Activated T-cell treated with anti-CD3 and anti-CD28 coated beads for 4 hours (primary cell): ENCODE measurements at regions not wholly inside any gene's neighbourhood (a gene's known extent, or its start where the extent isn't known, plus 50 kb on each side); places are given as distances from the start of the nearest gene placed in this dataset.
"Not testable (repeated sequence)": the region's sequence is repeated elsewhere in the genome, so short reads cannot be mapped to it uniquely, and the experiment has no call there.

Experiments used
- DNase-seq: peaks from one replicate; pipeline ENCODE4 v3.0.0-alpha.2; 2020

GRCh38 chr13:44845281-44846058, 143.8 kb downstream of the NUFIP1 start:
- DNase-seq = not testable (repeated sequence)

DNA sequence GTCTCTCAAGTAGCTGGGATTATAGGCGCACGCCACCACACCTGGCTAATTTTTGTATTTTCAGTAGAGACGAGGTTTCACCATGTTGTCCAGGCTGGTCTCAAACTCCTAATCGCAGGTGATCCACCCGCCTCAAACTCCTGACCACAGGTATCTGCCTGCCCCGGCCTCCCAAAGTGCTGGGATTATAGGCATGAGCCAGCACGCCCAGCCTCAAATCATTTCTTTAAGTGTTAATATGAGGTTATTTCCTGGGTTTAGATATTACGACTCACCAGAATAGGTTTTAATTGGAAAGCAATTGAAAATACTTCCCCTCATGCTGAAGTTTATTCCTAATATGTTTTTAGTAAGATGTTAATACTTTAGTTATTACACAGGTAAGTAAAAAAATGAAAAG, 144.5 kb downstream of the NUFIP1 start:
- DNase-seq = no peak

GRCh38 chr13:44843403-44843802, 145.9 kb downstream of the NUFIP1 start:
- DNase-seq = no peak

DNA sequence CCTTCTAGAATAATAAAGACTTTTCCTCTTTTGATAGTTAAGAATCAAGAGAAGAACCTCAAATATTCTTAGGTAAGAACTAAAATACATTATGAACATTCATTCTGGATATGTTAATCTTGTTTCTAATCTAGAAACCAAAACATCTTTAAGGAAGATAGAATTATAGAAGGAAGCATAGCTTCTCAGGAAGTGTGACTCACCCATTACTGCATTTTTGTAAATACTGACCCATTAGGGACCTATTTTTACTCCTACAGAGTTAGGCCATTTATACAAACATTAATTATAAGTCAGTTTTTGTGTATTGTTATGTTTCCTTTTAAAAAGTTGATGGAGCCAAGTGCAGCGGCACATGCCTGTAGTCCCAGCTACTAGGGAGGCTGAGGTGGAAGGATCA, 147.1 kb downstream of the NUFIP1 start:
- no peak for DNase-seq

- no peak for DNase-seq
These were observed 149.1 kb downstream of the NUFIP1 start for GRCh38 chr13:44840131-44840530.

- no peak for DNase-seq
These were observed 152.0 kb downstream of the NUFIP1 start for GRCh38 chr13:44837250-44837649.

DNA sequence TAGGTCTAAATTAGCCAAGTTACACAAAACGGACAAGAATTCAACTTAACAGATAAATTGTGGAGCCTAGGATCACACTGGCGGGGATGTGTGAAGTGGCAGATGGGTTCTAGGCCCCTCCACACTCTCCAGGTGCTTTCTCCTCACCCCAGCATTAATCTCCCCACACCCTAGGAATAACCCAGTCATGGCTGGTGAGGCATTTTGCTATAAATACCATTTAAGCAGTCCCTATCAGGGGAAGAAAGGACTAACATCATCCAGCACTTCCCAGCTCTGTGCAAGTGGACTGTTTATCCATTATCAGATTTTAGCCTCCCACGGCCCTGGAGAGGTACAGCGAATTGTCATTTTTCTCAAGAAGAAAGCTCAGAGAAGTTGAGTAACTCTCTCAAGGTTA, 154.9 kb downstream of the NUFIP1 start:
- no peak for DNase-seq

GRCh38 chr13:44833626-44834025, 155.6 kb downstream of the NUFIP1 start:
- no peak for DNase-seq

DNA sequence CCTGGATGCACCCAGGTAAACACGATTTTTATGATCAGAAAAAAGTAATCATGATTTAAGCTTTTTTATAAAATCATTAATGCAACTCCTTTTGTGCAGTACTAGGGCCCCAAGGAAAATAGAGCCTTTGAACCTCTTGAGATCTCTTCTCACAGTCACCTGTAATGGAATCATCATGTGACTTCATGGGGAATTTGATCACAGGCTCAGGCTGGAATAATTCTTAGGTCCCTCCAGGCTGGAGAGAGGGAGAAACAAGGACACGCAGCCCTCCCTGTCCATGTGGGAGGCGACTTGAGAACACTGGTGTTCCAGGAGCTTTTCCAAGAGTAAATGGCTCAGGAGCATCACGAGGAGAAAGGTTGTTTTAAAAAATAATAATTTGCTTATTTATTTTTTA, 156.1 kb downstream of the NUFIP1 start:
- no peak for DNase-seq

DNA sequence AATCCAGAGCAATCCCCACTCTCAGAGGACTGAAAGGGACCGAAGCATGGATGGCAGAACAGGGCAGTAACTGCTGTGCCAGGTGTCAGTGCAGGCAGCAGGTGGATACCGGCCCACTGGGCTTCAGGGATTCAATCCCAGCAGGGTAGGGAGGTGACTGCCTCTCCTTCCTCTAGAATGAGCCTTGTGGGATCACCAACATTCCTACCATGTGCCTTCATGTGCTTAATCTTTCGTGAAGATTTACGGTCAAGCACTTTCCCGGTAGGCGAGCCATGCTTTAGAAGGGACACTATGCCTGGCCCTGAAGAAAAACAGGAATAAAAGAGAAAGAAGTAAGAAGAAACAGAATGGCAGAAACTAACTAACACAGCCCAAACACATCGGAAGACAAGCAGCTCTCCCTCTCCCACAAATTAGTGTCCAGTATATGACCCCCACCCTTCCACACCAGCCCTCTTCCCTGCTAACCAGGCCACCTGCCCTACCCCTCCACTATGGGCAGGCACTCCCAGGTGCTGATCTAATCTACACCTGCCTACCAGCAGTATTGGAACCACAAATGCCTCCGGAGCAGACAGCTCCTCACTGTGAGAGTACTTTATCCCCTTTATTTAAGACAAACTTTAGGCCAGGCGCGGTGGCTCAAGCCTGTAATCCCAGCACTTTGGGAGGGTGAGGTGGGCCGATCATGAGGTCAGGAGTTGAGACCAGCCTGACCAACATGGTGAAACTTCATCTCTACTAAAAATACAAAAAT, 162.5 kb downstream of the NUFIP1 start:
- no peak for DNase-seq

- DNase-seq = no peak
These were observed 163.3 kb downstream of the NUFIP1 start for GRCh38 chr13:44825953-44826352.

DNA sequence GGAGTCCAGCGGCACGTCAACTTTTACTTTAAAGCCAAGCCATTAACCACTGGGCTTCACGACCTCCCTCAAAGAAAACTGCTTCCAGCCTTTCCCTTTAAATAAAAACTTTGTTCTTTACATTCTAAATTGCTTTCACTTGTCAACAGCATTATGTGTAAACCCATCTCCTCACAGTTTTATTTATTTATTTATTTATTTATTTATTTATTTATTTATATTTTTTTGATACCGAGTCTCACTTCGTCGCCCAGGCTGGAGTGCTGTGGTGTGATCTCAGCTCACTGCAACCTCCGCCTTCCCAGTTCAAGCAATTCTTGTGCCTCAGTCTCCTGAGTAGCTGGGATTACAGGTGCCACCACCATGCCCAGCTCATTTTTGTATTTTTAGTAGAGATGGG, 165.7 kb downstream of the NUFIP1 start:
- not testable (repeated sequence) for DNase-seq

DNA sequence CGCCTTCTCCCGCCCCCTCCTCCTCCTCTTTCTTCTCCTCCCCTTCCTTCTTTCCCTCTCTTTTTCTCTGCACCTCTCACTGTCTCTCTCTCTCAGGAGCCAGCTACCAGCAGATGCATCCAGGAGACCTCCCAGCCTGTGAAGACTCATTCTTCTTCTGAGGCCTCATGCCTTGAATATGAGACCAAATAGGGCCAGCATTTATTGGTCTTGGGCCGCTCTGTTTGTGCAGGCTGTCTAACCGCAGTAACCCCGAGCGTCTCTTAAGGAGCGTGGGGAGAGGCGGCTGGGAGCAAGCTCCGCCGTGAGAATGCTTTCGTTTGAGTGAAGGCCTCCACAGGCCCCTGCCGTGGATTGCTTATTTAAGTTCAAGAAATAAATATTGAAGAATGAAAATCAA, 167.0 kb downstream of the NUFIP1 start:
- DNase-seq = no peak

- no peak for DNase-seq
These were observed 169.5 kb downstream of the NUFIP1 start for GRCh38 chr13:44819772-44820171.

- DNase-seq = no peak
These were observed 170.0 kb downstream of the NUFIP1 start for GRCh38 chr13:44819245-44819644.

GRCh38 chr13:44818428-44818827, 170.8 kb downstream of the NUFIP1 start:
- DNase-seq = no peak

GRCh38 chr13:44818016-44818415, 171.3 kb downstream of the NUFIP1 start:
- DNase-seq = no peak

DNA sequence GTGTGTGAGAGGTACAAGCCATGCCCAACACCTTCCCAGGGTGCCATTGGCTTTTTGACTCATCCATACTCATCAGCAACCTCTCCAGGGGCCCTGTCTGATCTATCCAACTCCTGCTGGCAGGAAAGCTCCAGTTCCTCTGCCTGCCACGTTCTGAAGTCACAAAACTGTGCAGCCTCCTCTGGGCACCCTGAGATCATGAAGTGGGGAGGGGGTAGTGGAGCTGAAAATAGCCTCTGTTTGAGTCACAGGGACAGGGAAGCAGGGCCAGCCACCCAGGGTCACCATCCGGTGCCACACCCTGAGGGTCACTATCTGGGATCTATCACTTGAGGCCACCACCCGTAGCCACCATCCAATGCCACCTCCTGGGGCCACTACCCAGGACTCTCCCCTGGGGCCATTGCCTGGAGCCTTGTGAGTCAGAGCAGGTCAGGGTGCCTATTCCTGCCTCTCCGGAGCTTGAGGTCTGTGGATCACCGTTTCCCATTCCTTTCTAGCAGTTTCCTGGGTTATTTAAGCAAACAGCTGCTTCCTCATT, 172.1 kb downstream of the NUFIP1 start:
- no peak for DNase-seq

GRCh38 chr13:44816701-44817100, 172.6 kb downstream of the NUFIP1 start:
- DNase-seq = no peak

GRCh38 chr13:44815623-44816022, 173.6 kb downstream of the NUFIP1 start:
- no peak for DNase-seq

DNA sequence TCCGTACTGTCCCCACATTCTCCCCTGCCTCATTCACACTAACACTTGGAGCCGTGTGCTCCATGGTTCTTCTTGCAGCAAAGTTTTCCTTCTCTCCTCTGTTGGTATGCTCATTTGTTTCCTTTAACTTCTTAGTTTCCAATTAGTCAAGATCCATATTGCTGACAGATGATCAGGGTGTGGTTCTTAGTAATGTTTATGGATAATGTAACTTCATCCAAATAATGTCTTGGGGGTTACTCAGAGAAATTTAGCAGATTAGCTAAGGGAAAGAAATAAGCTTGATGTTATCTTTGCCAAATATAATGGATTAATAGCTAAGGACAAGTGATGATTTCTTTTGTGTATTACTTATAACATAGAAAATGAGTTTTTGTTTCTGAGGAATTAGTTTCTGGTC, 174.4 kb downstream of the NUFIP1 start:
- DNase-seq = no peak

DNA sequence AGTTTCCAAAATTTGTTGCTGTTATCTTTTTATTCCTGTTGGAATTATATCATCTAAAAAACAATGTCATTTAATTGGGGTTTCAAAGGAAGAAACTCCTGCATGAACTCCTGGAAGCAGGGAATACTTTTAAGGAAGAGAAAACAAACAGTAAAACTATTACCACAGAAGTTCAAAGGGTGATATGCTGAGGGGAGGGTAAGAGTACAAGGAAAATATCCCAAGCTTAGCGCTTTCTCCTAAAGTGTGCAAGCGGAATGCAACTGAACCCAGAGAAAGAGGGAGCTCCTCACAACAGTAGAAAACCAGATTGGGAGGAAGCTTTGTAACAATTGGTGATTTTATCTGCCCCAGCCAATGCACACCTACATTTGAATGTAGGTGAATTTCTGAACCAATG, 175.1 kb downstream of the NUFIP1 start:
- DNase-seq = no peak

GRCh38 chr13:44812818-44813217, 176.5 kb downstream of the NUFIP1 start:
- DNase-seq = no peak
